ENCODE measurements at regions not wholly inside any gene's neighbourhood (a gene's known extent, or its start where the extent isn't known, plus 50 kb on each side); places are given as distances from the start of the nearest gene placed in this dataset.
A peak's percentile ranks its signal among the peaks of the same experiment; 100 is the strongest.

DNA sequence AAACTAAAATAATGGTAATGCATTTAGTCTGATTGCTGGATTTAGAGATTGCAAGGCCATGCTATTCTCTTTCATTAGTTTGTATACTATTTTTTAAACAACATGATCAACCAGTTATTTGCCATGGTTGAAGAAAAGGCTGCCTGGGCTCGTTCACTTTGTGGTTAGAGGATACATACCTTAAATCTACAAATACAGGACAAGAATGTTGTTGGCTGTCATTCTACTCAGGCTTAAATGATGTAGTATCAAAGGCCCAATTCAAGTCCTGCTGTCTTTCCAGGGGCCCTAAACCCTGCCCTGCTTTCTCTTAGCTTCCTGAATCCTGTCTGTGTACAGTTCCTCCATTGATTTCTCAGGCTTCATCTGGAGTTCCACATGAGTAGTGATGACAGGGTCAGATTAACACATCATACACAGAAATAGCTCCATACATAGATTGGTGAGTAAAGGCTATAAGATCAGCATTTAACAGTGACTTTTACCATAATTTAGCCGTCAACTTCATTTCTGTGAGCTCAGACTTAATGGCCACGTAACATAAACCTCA, 114.9 kb upstream of the GPRIN3 start:
- no peak for DNase-seq

GRCh38 chr4:89420507-89420906, 112.9 kb upstream of the GPRIN3 start:
- no peak for DNase-seq

- DNase-seq: no peak
Observed at GRCh38 chr4:89419111-89419695, 111.6 kb upstream of the GPRIN3 start.

DNA sequence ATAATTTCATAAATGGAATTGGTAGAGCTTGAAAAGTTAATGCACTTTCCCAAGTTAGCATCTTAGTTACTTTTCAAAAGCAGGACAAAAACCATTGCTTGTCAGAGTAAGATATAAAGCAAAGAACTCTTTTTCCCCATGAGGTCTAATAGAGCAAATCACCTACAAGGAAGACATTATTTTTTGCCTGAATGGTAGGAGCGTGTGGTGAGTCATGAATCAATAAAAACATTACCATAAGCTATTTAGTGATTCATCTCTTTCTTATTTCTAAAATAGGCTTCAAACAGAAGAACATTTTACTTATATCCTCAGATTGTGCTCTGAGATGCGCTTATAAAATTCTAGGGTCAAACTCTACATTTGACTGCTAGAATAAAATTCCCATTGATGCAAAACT, 109.4 kb upstream of the GPRIN3 start:
- DNase-seq: no peak

DNA sequence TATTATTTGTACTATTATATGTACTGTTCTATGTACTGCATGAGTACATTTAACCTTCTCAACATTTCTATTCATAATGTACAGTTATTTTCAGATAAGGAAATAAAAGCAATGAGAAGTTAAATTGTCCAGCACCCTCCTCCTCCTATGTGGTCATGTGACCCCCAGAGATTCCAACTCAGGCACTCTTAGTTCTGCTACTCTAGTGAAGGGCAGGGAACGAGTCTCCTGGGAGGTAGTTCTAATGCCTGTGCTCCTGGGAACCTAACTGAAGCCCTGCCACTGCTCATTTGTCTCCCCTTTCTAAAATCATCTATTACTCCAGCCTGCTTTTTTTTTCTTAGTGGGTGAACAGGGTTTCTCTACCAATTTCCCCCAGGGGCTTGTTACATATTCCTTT, 105.9 kb upstream of the GPRIN3 start:
- no peak for DNase-seq

DNA sequence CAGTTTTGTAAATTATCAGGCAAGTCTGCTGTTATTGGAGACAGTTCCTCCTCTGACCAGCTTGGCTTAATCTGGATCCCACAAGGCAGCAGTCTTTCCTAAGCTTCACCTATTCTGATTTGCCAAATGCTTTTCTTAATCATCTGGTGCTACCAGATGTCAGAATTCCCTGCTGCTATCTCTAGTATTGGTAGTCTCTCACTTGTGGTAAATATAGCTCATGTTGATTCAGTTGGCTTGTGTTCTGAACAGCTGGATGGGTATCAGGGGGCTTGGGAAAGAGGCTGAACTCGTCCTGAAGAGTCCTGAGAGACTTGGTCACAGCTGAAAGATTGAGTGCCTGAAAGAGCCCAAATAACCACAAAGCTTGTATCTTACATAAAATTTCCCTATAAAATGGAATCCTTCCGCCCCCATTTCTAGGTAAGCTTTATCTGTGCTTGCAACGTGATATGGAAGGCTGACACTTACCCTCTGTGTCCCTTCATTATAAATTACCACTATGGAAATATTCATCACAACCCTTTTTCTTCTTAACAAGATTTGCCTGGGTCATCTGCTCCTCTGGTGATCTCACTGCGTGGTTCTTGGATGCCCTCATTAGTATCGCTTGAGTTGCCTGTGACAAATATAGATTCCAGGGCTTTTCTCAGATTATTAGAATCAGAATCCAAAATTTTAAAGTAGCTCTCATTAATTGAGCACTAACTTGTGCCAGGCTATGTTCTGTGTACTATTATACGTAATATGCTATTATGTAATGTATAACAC, 104.1 kb upstream of the GPRIN3 start:
- DNase-seq: no peak

GRCh38 chr4:89410687-89411086, 103.1 kb upstream of the GPRIN3 start:
- DNase-seq: no peak

DNA sequence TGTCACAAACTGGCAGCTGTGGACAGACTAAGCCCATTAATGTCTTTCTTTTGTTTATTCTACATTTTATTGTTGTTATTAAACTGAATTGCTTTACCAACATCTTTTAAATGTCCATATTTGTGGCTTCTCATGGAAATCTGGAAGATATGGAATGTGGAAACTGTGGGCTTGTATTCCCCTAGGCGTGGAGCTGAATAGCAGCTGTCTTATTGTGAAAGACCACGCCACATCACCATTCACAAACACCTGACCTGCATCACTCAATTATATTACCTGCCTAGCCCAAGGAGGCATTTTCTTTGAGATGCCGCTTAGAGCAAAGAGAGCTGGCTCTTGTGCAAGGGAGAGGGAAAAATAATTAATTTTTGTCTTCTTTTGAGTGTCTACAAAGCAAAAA, 96.9 kb upstream of the GPRIN3 start:
- DNase-seq: no peak

DNA sequence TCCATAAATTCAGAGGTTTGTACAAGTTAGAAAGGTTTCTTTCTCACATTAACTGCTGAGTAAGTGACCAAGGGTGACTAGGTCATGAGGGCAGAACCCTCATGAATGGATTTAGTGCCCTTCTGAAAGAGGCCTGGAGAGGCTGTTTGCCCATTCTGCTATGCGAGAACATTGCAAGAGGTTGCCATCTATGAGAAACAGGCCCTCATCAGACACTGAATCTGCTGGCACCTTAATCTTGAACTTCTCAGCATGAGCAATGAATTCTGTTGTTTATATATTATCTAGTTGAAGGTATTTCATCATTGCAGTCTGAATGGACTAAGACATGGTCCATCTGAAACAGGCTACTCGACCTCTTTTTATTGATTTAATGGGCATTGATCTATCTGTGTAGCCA, 96.2 kb upstream of the GPRIN3 start:
- DNase-seq: no peak

DNA sequence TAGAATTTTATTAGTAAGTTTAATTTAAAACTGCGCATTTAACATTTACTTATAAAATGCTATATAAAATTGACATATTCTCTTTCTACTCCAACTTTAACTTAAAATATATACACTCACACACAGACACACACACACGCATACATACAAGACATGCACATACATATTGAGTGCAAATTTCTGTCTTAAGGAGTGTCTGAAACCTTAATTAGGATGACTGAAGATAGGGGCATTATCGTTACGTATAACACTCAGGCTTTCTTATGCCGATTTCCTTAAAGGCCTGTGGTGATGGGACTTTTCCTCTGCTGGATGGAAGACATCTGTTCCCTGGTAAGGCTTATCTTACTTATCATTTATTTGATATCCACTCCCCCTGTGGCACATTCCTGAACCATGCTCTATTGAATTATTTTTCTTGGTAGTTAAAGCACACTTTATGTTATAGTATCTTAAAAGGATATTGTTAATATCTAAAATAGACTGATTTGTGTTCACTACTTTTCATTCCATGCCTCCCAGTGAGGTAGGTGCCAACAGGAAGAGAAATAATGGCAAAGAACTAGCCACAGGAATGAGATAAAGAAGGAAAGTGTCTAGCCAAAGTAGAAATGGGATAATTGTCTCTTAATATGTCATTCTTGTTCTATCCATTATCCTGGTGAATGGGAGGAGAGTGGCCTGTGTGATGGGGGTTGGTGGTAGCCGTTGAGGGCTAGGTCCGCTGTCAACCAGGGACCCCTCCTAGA, 92.9 kb upstream of the GPRIN3 start:
- DNase-seq: peak; percentile 30

DNA sequence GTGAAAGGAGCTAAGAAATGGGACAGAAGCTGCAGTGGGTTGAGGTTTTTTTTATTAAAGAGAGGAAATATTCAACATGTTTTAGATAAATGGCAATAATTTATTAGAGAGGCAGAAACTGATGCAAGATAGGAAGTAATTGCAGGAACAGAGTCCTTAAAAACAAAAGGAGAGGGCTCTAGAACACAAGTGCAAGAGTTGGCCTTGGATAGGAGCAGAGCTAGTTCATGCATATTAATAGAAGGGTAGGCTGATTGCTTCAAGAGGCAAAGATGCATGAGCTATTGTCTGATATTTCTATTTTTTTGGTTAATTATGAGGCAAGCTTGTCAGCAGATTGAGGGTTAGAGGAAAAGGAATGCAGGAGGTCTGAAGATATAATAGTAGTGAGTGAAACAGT, 91.0 kb upstream of the GPRIN3 start:
- DNase-seq: no peak

DNA sequence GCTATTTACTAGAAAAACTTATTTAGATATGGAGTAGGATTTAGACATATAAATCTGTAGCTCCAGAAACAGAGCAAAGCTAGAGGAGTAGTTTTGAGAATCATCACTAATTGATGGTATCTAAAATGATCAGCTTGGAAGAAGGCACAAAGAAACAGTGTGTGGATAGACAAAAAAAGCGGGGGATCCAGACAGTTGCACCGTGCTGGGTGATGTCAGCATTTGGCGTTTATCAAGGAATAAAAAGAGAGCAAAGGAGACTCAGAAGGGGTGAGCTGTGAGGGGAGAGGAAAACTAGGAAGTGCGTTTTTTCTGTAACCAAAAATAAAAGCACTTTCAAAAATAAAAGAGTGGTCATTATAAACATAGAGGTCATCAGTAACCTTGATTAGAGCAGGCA, 90.5 kb upstream of the GPRIN3 start:
- no peak for DNase-seq

- DNase-seq: no peak
Observed at GRCh38 chr4:89397441-89397840, 89.8 kb upstream of the GPRIN3 start.

DNA sequence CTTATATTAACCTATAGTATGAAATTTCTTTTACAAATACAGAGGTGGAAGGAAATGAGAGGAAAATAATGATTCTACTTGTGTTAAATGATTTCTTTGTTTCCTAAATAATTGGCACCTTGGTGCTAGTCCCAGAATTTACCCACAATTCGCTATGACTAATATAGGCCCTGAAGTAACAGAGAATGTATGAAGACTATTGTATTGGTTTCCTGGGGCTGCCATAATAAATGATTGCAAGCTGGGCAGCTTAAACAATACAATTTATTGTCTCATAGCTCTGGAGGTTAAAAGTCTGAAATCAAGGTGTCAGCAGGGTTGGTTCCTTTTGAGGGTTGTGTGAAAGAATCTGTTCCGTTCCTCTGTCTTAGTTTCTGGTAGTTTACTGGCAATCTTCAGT, 74.8 kb upstream of the GPRIN3 start:
- no peak for DNase-seq

- no peak for DNase-seq
Observed at GRCh38 chr4:89380980-89381379, 73.4 kb upstream of the GPRIN3 start.

- DNase-seq: no peak
Observed at GRCh38 chr4:89379511-89380044, 72.0 kb upstream of the GPRIN3 start.

DNA sequence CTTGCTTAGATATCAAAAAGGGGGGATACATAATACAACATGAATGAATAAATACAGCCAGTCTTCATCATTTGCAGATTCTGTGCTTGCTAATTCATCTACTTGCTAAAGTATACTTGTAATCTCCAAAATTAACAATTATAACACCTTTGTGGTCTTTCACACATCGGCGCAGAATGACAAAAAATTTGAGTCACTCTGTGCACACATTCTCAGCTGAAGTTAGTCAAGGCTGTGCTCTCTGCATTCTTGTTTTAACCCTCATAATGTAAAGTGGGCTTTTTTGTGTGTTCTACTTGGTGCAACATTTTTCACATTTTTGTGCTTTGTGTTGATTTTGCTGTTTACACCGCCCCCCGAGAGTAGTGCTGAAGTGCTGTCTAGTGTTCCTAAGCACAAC, 65.8 kb upstream of the GPRIN3 start:
- DNase-seq: no peak

DNA sequence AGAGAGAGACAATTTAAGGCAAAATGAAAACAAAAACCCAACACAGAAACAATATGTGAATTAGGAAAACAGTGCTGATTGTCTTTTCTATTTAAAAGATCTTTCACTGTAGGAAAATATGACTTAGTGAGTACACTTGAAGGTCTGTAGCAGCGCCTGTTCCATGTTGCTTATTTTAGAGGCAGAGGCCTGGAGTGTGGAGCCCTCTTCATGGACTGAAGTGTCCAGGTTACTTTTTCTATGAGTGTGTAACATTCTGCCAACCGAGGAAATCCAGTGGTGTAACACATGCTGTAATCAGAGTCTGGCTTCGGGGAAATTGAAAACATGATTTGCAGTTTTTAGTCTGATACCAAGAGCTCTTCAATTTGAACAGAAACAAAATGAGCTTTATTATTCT, 64.0 kb upstream of the GPRIN3 start:
- no peak for DNase-seq

DNA sequence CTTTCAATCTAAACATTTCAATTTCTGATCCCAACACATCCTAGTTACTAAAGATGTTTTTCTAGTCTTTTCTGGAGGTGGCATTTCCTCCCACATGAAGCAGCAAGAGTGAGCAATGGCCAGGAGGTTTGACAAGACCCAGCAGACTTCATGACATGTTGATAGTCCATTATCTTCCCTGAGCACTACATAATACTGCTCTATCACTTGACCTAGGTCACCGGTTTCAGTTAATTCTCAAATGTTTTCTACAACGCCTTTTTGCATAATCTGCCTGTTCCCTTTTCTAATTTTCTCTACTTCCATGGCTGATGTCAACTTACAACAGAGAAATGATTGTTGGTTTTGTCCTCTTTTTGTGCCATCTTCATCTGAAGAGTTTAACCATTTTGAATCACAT, 62.0 kb upstream of the GPRIN3 start:
- no peak for DNase-seq

DNA sequence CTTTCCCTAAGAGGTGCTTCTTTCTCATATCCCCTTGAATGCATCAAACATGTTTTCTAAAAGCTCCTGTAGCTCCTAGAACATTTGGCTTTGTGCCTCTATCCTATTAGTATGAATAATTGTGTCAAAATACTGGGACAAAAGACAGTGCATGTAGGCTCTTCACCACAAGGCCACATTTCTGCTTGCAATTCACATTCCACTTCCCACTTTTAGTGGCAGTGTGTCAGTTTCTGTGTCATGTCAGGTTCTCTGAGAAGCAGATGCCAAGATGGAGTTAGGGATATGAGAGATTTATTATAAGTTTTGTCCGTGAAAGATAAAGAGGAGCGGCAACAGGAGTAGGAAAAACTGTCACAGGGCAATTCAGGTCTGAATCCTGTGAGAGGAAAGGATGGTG, 61.3 kb upstream of the GPRIN3 start:
- DNase-seq: no peak

- DNase-seq: no peak
Observed at GRCh38 chr4:89365776-89366175, 58.2 kb upstream of the GPRIN3 start.

GRCh38 chr4:89365375-89365774, 57.8 kb upstream of the GPRIN3 start:
- no peak for DNase-seq

GRCh38 chr4:89364541-89364940, 56.9 kb upstream of the GPRIN3 start:
- DNase-seq: no peak

Data from renal pelvis (tissue), 1 donor.